ENCODE measurements at regions not wholly inside any gene's neighbourhood (a gene's known extent, or its start where the extent isn't known, plus 50 kb on each side); places are given as distances from the start of the nearest gene placed in this dataset.

DNA sequence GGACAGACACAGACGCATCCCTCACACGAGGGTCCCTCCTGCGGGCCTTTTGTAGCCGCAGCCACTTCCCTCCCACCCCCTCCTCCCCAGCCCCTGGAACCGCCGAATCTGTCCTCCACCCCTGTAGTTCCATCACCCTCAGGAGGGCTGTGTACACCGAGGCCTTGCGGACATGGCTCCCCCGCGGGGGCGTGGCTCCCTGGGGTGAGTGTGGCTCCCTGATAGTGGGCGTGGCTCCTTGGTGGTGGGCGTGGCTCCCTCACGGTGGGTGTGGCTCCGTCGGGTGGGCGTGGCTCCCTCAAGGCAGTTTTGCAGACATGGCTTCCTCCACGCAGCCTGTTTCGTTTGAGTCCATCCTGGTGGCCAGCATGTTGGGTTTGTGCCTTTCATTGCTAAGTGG lies 420.7 kb upstream of the SALL3 start:
- ATAC-seq (peak in 1 of 4 donors; percentile 29), DNase-seq (no peak)
- Histone ChIP-seq H3K4me3 (no peak overlapping the region), H3K36me3 (no peaks in the 10 kb centered on the region), H3K27ac (no peak overlapping the region), H3K4me1 (no peaks in the 10 kb centered on the region), H3K27me3 (peaks cover 0 to 4% (median 0%) of the 10 kb centered on the region in 9 donors), H3K9me3 (peaks cover 0 to 27% (median 3%) of the 10 kb centered on the region in 12 donors)
- 66 to 80% (median 66%) methylated on average over 14 to 19 of the region's 19 CpGs for WGBS, 4 donors
- TF ChIP-seq POLR2A (IDR thresholded peaks at IDR 0.05) = no peak
- TF ChIP-seq, protein P1, sequence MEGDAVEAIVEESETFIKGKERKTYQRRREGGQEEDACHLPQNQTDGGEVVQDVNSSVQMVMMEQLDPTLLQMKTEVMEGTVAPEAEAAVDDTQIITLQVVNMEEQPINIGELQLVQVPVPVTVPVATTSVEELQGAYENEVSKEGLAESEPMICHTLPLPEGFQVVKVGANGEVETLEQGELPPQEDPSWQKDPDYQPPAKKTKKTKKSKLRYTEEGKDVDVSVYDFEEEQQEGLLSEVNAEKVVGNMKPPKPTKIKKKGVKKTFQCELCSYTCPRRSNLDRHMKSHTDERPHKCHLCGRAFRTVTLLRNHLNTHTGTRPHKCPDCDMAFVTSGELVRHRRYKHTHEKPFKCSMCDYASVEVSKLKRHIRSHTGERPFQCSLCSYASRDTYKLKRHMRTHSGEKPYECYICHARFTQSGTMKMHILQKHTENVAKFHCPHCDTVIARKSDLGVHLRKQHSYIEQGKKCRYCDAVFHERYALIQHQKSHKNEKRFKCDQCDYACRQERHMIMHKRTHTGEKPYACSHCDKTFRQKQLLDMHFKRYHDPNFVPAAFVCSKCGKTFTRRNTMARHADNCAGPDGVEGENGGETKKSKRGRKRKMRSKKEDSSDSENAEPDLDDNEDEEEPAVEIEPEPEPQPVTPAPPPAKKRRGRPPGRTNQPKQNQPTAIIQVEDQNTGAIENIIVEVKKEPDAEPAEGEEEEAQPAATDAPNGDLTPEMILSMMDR (IDR thresholded peaks at IDR 0.05) = no peak
- intact Hi-C loops (cut with DNase I) = no loop called here

DNA sequence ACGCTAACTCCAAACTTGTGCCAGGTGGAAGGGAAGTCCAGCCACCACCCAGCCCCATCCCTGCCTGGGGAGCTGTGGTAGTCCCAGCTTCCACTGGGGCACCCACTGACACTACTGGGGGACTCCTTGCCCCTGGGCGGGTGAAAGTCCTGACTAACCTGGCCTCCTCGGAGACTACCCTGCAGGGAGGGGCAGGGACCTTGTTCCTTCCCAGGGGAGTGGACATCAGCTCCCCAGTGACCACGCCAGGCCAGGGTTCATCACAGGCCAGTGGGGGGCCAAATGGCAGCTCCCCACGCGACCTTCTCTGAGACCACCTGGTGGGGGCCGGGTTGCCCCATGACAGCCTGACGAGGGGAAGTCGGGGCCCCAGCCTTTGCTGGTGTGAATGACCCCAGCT lies 420.0 kb upstream of the SALL3 start:
- 90 to 95% (median 90%) methylated on average over 2 to 9 of the region's 9 CpGs for WGBS, 4 donors

DNA sequence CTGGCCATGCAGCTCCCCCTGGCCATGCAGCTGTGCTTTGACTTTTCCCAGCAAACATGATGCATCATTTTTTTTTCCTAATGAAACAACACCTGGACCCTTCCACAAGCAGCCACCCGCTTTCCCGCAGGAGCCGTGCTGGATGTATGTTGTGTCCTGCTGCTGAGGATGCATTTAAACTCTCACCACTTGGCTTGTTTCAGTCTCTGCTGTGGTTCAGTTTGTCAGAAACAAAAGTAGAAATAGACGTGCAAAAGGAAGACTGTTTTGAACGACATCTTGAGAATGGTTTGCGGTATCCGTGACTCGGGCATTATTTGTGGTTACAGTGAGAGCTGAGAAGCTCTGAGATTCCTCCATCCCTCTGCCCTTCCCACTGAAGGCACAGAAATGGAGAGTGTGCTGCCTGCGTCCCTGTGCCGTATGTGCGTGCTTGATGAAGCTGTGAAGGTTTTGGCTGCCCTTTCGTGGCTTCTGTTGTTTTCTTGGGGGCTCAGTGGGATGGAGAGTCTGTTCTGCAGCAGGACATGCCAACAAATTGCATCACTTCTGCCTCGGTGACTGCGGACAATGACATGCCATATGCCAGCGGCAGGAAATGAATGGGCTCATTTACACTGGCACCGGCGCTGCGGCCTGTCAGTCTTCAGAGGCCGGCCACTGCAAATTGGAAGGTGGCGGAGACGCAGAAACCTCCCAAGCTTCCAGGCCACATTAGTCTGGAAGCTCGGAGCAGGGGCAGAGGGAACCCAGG lies 417.7 kb upstream of the SALL3 start:
- Histone ChIP-seq H3K9me3 (peaks cover 0 to 8% (median 0%) of the 10 kb centered on the region in 12 donors), H3K36me3 (no peaks in the 10 kb centered on the region), H3K4me1 (no peaks in the 10 kb centered on the region), H3K27me3 (peaks cover 0 to 7% (median 0%) of the 10 kb centered on the region in 9 donors), H3K4me3 (no peak overlapping the region), H3K27ac (no peak overlapping the region)
- TF ChIP-seq, protein P1 (IDR thresholded peaks at IDR 0.05) = no peak
- no peak for TF ChIP-seq POLR2A (IDR thresholded peaks at IDR 0.05)
- intact Hi-C loops (cut with DNase I) = no loop called here
- WGBS, 4 donors = 80 to 85% (median 83%) methylated on average over 21 to 22 of the region's 22 CpGs
- DNase-seq (no peak), ATAC-seq (no peak)

More for the DNA sequence above, 420.0 kb upstream of the SALL3 start:
- intact Hi-C loops (cut with DNase I) = no loop called here
- Histone ChIP-seq H3K4me3 (no peak overlapping the region), H3K9me3 (peaks cover 0 to 27% (median 1%) of the 10 kb centered on the region in 12 donors), H3K27ac (no peak overlapping the region), H3K36me3 (no peaks in the 10 kb centered on the region), H3K27me3 (peaks cover 0 to 7% (median 0%) of the 10 kb centered on the region in 9 donors), H3K4me1 (no peaks in the 10 kb centered on the region)
- TF ChIP-seq POLR2A (IDR thresholded peaks at IDR 0.05) = no peak
- TF ChIP-seq, protein P1 (IDR thresholded peaks at IDR 0.05) = no peak
- ATAC-seq (no peak), DNase-seq (no peak)

DNA sequence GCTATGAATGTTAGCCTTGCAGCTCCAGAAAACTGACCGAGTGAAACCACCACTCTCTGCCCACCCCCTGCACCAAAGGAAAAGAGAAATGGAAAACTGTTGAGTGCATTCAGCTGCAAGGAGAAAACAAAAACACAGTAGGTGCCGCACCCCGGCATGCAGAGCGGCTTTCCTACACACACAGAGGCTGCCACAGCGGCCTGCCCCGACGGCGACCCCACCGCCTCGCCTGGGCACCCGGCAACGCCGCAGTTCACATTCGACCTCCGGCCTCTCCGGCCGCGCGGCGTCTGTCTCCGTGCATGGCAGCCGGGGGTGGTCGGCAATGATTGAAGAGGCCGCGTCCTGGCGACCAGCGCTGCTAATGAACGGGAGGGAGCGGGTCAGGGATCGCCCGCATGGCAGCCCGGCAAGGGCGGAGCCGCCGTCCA lies 417.1 kb upstream of the SALL3 start:
- DNase-seq (no peak), ATAC-seq (no peak)
- no peaks in the 10 kb centered on the region for H3K4me1 ChIP-seq
- H3K36me3 ChIP-seq = no peaks in the 10 kb centered on the region
- 74 to 82% (median 78%) methylated on average over 25 to 35 of the region's 35 CpGs for WGBS, 4 donors
- H3K27ac ChIP-seq = no peak overlapping the region
- H3K4me3 ChIP-seq = no peak overlapping the region
- intact Hi-C loops (cut with DNase I) = no loop called here
- H3K9me3 ChIP-seq = peaks cover 0 to 3% (median 0%) of the 10 kb centered on the region in 12 donors
- TF ChIP-seq, protein P1 (IDR thresholded peaks at IDR 0.05) = no peak
- TF ChIP-seq POLR2A (IDR thresholded peaks at IDR 0.05) = no peak
- peaks cover 0 to 7% (median 0%) of the 10 kb centered on the region in 9 donors for H3K27me3 ChIP-seq

All from heart left ventricle (tissue), 16 donors.